ENCODE measurements at regions not wholly inside any gene's neighbourhood (a gene's known extent, or its start where the extent isn't known, plus 50 kb on each side); places are given as distances from the start of the nearest gene placed in this dataset.

GRCh38 chr3:22239011-22239410 lies 488.0 kb upstream of the ZNF385D start:
- TF ChIP-seq CTCF (conservative IDR thresholded peaks at IDR 0.05; ENCODE audit: low read depth, low read length), result no peak
- TF ChIP-seq EZH2 (IDR thresholded peaks at IDR 0.05; ENCODE audit: low read length, unreplicated experiment), result no peak
- no peak for TF ChIP-seq EZH2phosphoT487 (IDR thresholded peaks at IDR 0.05; ENCODE audit: borderline replicate concordance, low read length)
